ENCODE measurements at regions not wholly inside any gene's neighbourhood (a gene's known extent, or its start where the extent isn't known, plus 50 kb on each side); places are given as distances from the start of the nearest gene placed in this dataset.
"Not testable (repeated sequence)": the region's sequence is repeated elsewhere in the genome, so short reads cannot be mapped to it uniquely, and the experiment has no call there.

- not testable (repeated sequence) for TF ChIP-seq CTCF (conservative IDR thresholded peaks at IDR 0.05 in 1 of 2, IDR thresholded peaks at IDR 0.05 in 1 of 2; ENCODE audit: low read depth in 1 of 2, low read length in 2 of 2); EZH2 (IDR thresholded peaks at IDR 0.05; ENCODE audit: low read length, missing control alignments)
Observed at GRCh38 chr10:45539569-45539968, 133.0 kb downstream of the ZFAND4 start.

All from fibroblast of lung (primary cell).